HCT116 (cell line): ENCODE measurements at regions not wholly inside any gene's neighbourhood (a gene's known extent, or its start where the extent isn't known, plus 50 kb on each side); places are given as distances from the start of the nearest gene placed in this dataset.

Experiments used
- ATAC-seq: fragments of 200-7000 bp; cut with Tn5 transposase; 2 replicates; pipeline ENCODE4 v1.9.1; 2020; ENCODE audit warnings: mild to moderate bottlenecking, moderate library complexity
- BruUV-seq: library from RNA; stranded (reverse); fragments of 400-500 nt; replicated peaks from 2 replicates; lab custom pipeline; 2021; lab: Mats Ljungman, UMichigan
- CTCF ChIA-PET: fragments of 300-600 bp; sonication (Branson Sonifier 250); formaldehyde crosslinking; loops from one replicate; lab custom pipeline; 2021; ENCODE audit warnings: antibody characterized with exemption; lab: Charles Lee
- POLR2A ChIA-PET: fragments of 300-600, 350-600 bp; sonication (Branson Sonifier 250); formaldehyde crosslinking; loops from one replicate; lab custom pipeline; 2021; ENCODE audit warnings: antibody characterized with exemption; lab: Charles Lee
- RAD21 ChIA-PET, 2 experiments: fragments of 300-600 bp; sonication (Branson Sonifier 250); formaldehyde crosslinking; loops; one replicate each; lab custom pipeline; 2023; ENCODE audit warnings: low total read pairs in 2 of 2; ENCODE audit not compliant: uncharacterized antibody in 2 of 2, unreplicated experiment in 2 of 2, low non-redundant PET in 1 of 2; lab: Charles Lee
- DNase-seq: peaks from one replicate; pipeline ENCODE4 v3.0.0-alpha.2; 2010; ENCODE audit warnings: low read depth, low spot score
- H2AFZ ChIP-seq: fragments of 200-600 bp; shearing (Covaris generic), sonication (generic); 2 replicates; pipeline ENCODE4 v1.6.1; 2017; ENCODE audit warnings: low read depth, mixed run types, mixed read lengths, antibody characterized with exemption, low read length; ENCODE audit not compliant: poor library complexity, severe bottlenecking
- H3K27ac ChIP-seq: 2 replicates; pipeline ENCODE4 v1.5.1; 2012; ENCODE audit warnings: low read depth, low read length
- H3K27me3 ChIP-seq: fragments of 200-600 bp; sonication (generic); 2 replicates; pipeline ENCODE4 v1.6.1; 2016; ENCODE audit warnings: mixed run types, low read length, mixed read lengths; ENCODE audit not compliant: insufficient read depth
- H3K36me3 ChIP-seq, 2 experiments: fragments of 200-500 bp in 1 of 2; fragments of 200-600 bp in 1 of 2; sonication (Bioruptor generic) in 1 of 2; sonication (generic) in 1 of 2; 2 replicates each; pipeline versions ENCODE4 v1.5.1 to v1.6.1; 2014 to 2016; ENCODE audit warnings: low read length in 2 of 2, inconsistent platforms in 1 of 2, mixed read lengths in 1 of 2, mixed run types in 1 of 2; ENCODE audit not compliant: insufficient read depth in 2 of 2, control insufficient read depth in 1 of 2
- H3K4me1 ChIP-seq, 2 experiments: fragments of 200-600 bp in 1 of 2; sonication (generic) in 1 of 2; 2 replicates each; pipeline versions ENCODE4 v1.5.1 to v1.6.1; 2012 to 2017; ENCODE audit warnings: low read length in 2 of 2, inconsistent platforms in 1 of 2, mild to moderate bottlenecking in 1 of 2, mixed read lengths in 1 of 2, mixed run types in 1 of 2, moderate library complexity in 1 of 2; ENCODE audit not compliant: insufficient read depth in 2 of 2, control insufficient read depth in 1 of 2
- H3K4me2 ChIP-seq: fragments of 200-600 bp; sonication (generic); 2 replicates; pipeline ENCODE4 v1.6.1; 2017; ENCODE audit warnings: mixed run types, low read length, mixed read lengths
- H3K4me3 ChIP-seq, 2 experiments: fragments of 200-600 bp in 1 of 2; sonication (generic) in 1 of 2; replicated peaks in 1 of 2; 2 replicates each; pipeline ENCODE4 v1.5.1; 2011 to 2016; ENCODE audit warnings: low read length in 2 of 2, control low read depth in 1 of 2, low read depth in 1 of 2, mild to moderate bottlenecking in 1 of 2, mixed read lengths in 1 of 2, mixed run types in 1 of 2
- H3K79me2 ChIP-seq: fragments of 200-600 bp; sonication (generic); 2 replicates; pipeline ENCODE4 v1.6.1; 2017; ENCODE audit warnings: mild to moderate bottlenecking, mixed run types, low read length, moderate library complexity, mixed read lengths; ENCODE audit not compliant: insufficient read depth
- H3K9ac ChIP-seq: fragments of 200-600 bp; sonication (generic); 2 replicates; pipeline ENCODE4 v1.6.1; 2016; ENCODE audit warnings: low read length, mixed read lengths
- H3K9me2 ChIP-seq: fragments of 200-600 bp; sonication (generic), shearing (Covaris generic); 2 replicates; pipeline ENCODE4 v1.6.1; 2017; ENCODE audit warnings: mixed run types, mild to moderate bottlenecking, moderate library complexity; ENCODE audit not compliant: insufficient read depth
- H3K9me3 ChIP-seq, 2 experiments: fragments of 200-500 bp in 1 of 2; fragments of 200-600 bp in 1 of 2; sonication (Bioruptor generic) in 1 of 2; sonication (generic) in 1 of 2; 2 replicates each; pipeline ENCODE4 v1.6.1; 2014 to 2017; ENCODE audit warnings: low read length in 2 of 2, mixed read lengths in 2 of 2, inconsistent platforms in 1 of 2, low read depth in 1 of 2, mild to moderate bottlenecking in 1 of 2, mixed run types in 1 of 2, moderate library complexity in 1 of 2; ENCODE audit not compliant: control insufficient read depth in 1 of 2, insufficient read depth in 1 of 2
- H4K20me1 ChIP-seq: fragments of 200-600 bp; sonication (generic), shearing (Covaris generic); 2 replicates; pipeline ENCODE4 v1.6.1; 2017; ENCODE audit warnings: mixed run types, mild to moderate bottlenecking, moderate library complexity; ENCODE audit not compliant: insufficient read depth
- CBX3 ChIP-seq: IDR thresholded peaks from 2 replicates; pipeline ENCODE4 v1.6.1; 2012; ENCODE audit warnings: low read depth
- CTCF ChIP-seq, 3 experiments: fragments of 200-600 bp in 1 of 3; sonication (generic) in 1 of 3; IDR thresholded peaks in 2 of 3; conservative IDR thresholded peaks in 1 of 3; 2 replicates each; pipeline ENCODE4 v1.5.1; 2012 to 2017; ENCODE audit warnings: low read depth in 2 of 3, low read length in 2 of 3, antibody characterized with exemption in 1 of 3, borderline replicate concordance in 1 of 3, control low read depth in 1 of 3, mild to moderate bottlenecking in 1 of 3, mixed read lengths in 1 of 3, mixed run types in 1 of 3, moderate library complexity in 1 of 3; ENCODE audit not compliant: insufficient read depth in 1 of 3
- EGR1 ChIP-seq: IDR thresholded peaks from 2 replicates; pipeline ENCODE4 v1.6.1; 2012; ENCODE audit warnings: low read depth
- ELF1 ChIP-seq: IDR thresholded peaks from 2 replicates; pipeline ENCODE4 v1.6.1; 2012; ENCODE audit warnings: low read depth, borderline replicate concordance
- JUND ChIP-seq: IDR thresholded peaks from 2 replicates; pipeline ENCODE4 v1.6.1; 2012
- SIN3A ChIP-seq: IDR thresholded peaks from 2 replicates; pipeline ENCODE4 v1.6.1; 2012; ENCODE audit warnings: low read depth
- SP1 ChIP-seq: IDR thresholded peaks from 2 replicates; pipeline ENCODE4 v1.6.1; 2012; ENCODE audit warnings: low read depth
- YY1 ChIP-seq: IDR thresholded peaks from 2 replicates; pipeline ENCODE4 v1.6.1; 2011; ENCODE audit warnings: low read length, low read depth, moderate library complexity, mild to moderate bottlenecking; ENCODE audit not compliant: insufficient replicate concordance; ENCODE audit errors: extremely low read depth
- ZFX ChIP-seq: fragments of 450-650 bp; IDR thresholded peaks from 2 replicates; pipeline ENCODE4 v1.6.1; 2017
- ZNF274 ChIP-seq: fragments of 200-500 bp; sonication (Bioruptor generic); IDR thresholded peaks from 2 replicates; pipeline ENCODE4 v1.6.1; 2014; ENCODE audit warnings: mild to moderate bottlenecking, low read depth, low read length, inconsistent platforms
- intact Hi-C: fragments of 100-400 bp; cut with micrococcal nuclease; formaldehyde crosslinking; loops from 2 replicates; pipeline ENCODE4 v1.10.0; 2022
- TF ChIP-seq, protein P1 (sequence below): IDR thresholded peaks from 2 replicates; pipeline ENCODE4 v1.6.1; 2011; ENCODE audit warnings: mild to moderate bottlenecking, low read length, moderate library complexity; ENCODE audit not compliant: insufficient replicate concordance; ENCODE audit errors: extremely low read depth

- H3K9me2 ChIP-seq = no peaks in the 10 kb centered on the region
- intact Hi-C loops = no loop called here
- no peaks in the 10 kb centered on the region for H3K36me3 ChIP-seq
- no peak overlapping the region for H3K4me2 ChIP-seq
- no peaks in the 10 kb centered on the region for H3K27me3 ChIP-seq
- H4K20me1 ChIP-seq = no peaks in the 10 kb centered on the region
- no peak overlapping the region for H2AFZ ChIP-seq
- CTCF ChIA-PET = no interaction called here
- TF ChIP-seq SP1 = no peak
- TF ChIP-seq CBX3 = no peak
- no peak for TF ChIP-seq ZNF274
- TF ChIP-seq, protein P1, sequence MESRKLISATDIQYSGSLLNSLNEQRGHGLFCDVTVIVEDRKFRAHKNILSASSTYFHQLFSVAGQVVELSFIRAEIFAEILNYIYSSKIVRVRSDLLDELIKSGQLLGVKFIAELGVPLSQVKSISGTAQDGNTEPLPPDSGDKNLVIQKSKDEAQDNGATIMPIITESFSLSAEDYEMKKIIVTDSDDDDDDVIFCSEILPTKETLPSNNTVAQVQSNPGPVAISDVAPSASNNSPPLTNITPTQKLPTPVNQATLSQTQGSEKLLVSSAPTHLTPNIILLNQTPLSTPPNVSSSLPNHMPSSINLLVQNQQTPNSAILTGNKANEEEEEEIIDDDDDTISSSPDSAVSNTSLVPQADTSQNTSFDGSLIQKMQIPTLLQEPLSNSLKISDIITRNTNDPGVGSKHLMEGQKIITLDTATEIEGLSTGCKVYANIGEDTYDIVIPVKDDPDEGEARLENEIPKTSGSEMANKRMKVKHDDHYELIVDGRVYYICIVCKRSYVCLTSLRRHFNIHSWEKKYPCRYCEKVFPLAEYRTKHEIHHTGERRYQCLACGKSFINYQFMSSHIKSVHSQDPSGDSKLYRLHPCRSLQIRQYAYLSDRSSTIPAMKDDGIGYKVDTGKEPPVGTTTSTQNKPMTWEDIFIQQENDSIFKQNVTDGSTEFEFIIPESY = no peak
- TF ChIP-seq YY1 = no peak
- no peak for TF ChIP-seq JUND
- TF ChIP-seq ELF1 = no peak
- no peak for TF ChIP-seq ZFX
- no peak for TF ChIP-seq CTCF (IDR thresholded peaks at IDR 0.05 in 2 of 3, conservative IDR thresholded peaks at IDR 0.05 in 1 of 3; ENCODE audit: borderline replicate concordance in 1 of 3, insufficient read depth in 1 of 3, low read depth in 2 of 3, low read length in 2 of 3)
- no peak for TF ChIP-seq SIN3A
- TF ChIP-seq EGR1 = no peak
- DNase-seq (no peak), ATAC-seq (no peak)
- H3K9ac ChIP-seq = no peak overlapping the region
- POLR2A ChIA-PET = interaction anchor here (0.6 kb wide), 1 partner anchor 45 kb away, joined by 4 read pairs; no protein-coding TSS in a partner anchor
- RAD21 ChIA-PET = no interaction called here
- H3K27ac ChIP-seq = no peak overlapping the region
- H3K9me3 ChIP-seq = 0 out of 4 replicates have a peak, but pooled peaks cover 0 to 3% of the 10 kb centered on the region in 2 experiments
- H3K79me2 ChIP-seq = no peaks in the 10 kb centered on the region
- H3K4me1 ChIP-seq = no peaks in the 10 kb centered on the region
- BruUV-seq = no TSS peak
- H3K4me3 ChIP-seq = no peak overlapping the region
Observed at GRCh38 chr4:119692001-119692400, 63.4 kb upstream of the PDE5A start.
